Brain microvascular endothelial cell (primary cell): ENCODE measurements at regions not wholly inside any gene's neighbourhood (a gene's known extent, or its start where the extent isn't known, plus 50 kb on each side); places are given as distances from the start of the nearest gene placed in this dataset.

Experiments
- DNase-seq: peaks from one replicate; pipeline ENCODE4 v3.0.0-alpha.2; 2020
- H3K27ac ChIP-seq: fragments of 250-450 bp; sonication (Bioruptor Pico); 2 replicates; pipeline ENCODE4 v1.5.1; 2020; ENCODE audit warnings: mild to moderate bottlenecking, moderate library complexity
- H3K27me3 ChIP-seq: fragments of 250-450 bp; sonication (Bioruptor Pico); replicated peaks from 2 replicates; pipeline ENCODE4 v1.5.1; 2020; ENCODE audit warnings: mild to moderate bottlenecking
- H3K36me3 ChIP-seq: fragments of 250-450 bp; sonication (Bioruptor Pico); replicated peaks from 2 replicates; pipeline ENCODE4 v1.5.1; 2020; ENCODE audit warnings: mild to moderate bottlenecking
- H3K4me3 ChIP-seq: 2 replicates; pipeline ENCODE4 v1.5.1; 2011; ENCODE audit warnings: low read depth, mild to moderate bottlenecking, control low read depth, low read length, moderate library complexity
- CTCF ChIP-seq: IDR thresholded peaks from 2 replicates; pipeline ENCODE4 v1.5.1; 2011; ENCODE audit warnings: low read depth, mild to moderate bottlenecking, moderate library complexity, low read length, control low read depth, inconsistent platforms; ENCODE audit errors: missing control alignments
- in situ Hi-C: cut with HindIII; loops from 2 replicates; pipeline ENCODE4 v1.10.0; 2017; ENCODE audit warnings: low sequenced_read_pairs, low pct_ligation_motif_present

GRCh38 chr11:95487938-95488337 lies 256.9 kb upstream of the SESN3 start:
- no peaks in the 10 kb centered on the region for H3K36me3 ChIP-seq
- no peak overlapping the region for H3K4me3 ChIP-seq
- in situ Hi-C loops = no loop called here
- TF ChIP-seq CTCF = no peak
- DNase-seq = no peak
- no peaks in the 10 kb centered on the region for H3K27me3 ChIP-seq
- no peak overlapping the region for H3K27ac ChIP-seq

GRCh38 chr11:95487391-95487790 lies 256.4 kb upstream of the SESN3 start:
- no peaks in the 10 kb centered on the region for H3K27me3 ChIP-seq
- in situ Hi-C loops = no loop called here
- no peak overlapping the region for H3K4me3 ChIP-seq
- no peak for DNase-seq
- H3K27ac ChIP-seq = no peak overlapping the region
- TF ChIP-seq CTCF = no peak
- no peaks in the 10 kb centered on the region for H3K36me3 ChIP-seq

GRCh38 chr11:95486979-95487378 lies 256.0 kb upstream of the SESN3 start:
- Histone ChIP-seq H3K27ac (no peak overlapping the region), H3K27me3 (no peaks in the 10 kb centered on the region), H3K36me3 (no peaks in the 10 kb centered on the region), H3K4me3 (no peak overlapping the region)
- TF ChIP-seq CTCF = no peak
- in situ Hi-C loops = no loop called here
- DNase-seq = no peak

GRCh38 chr11:95486466-95486865 lies 255.5 kb upstream of the SESN3 start:
- H3K27ac ChIP-seq = no peak overlapping the region
- no peaks in the 10 kb centered on the region for H3K36me3 ChIP-seq
- no peak overlapping the region for H3K4me3 ChIP-seq
- no peak for DNase-seq
- no peaks in the 10 kb centered on the region for H3K27me3 ChIP-seq
- no peak for TF ChIP-seq CTCF
- in situ Hi-C loops = no loop called here

- H3K27ac ChIP-seq = no peak overlapping the region
- H3K36me3 ChIP-seq = no peaks in the 10 kb centered on the region
- TF ChIP-seq CTCF = no peak
- DNase-seq = peak; percentile 33
- no peaks in the 10 kb centered on the region for H3K27me3 ChIP-seq
- no peak overlapping the region for H3K4me3 ChIP-seq
- in situ Hi-C loops = no loop called here
Measured at GRCh38 chr11:95485115-95485900, 254.3 kb upstream of the SESN3 start.

GRCh38 chr11:95483339-95483738 lies 252.3 kb upstream of the SESN3 start:
- in situ Hi-C loops = no loop called here
- Histone ChIP-seq H3K36me3 (no peaks in the 10 kb centered on the region), H3K4me3 (no peak overlapping the region), H3K27ac (no peak overlapping the region), H3K27me3 (no peaks in the 10 kb centered on the region)
- no peak for TF ChIP-seq CTCF
- DNase-seq = no peak
